ENCODE measurements at regions not wholly inside any gene's neighbourhood (a gene's known extent, or its start where the extent isn't known, plus 50 kb on each side); places are given as distances from the start of the nearest gene placed in this dataset.
"Not testable (repeated sequence)": the region's sequence is repeated elsewhere in the genome, so short reads cannot be mapped to it uniquely, and the experiment has no call there.

GRCh38 chr5:6246820-6247437 lies 131.4 kb downstream of the MED10 start:
- H3K9me3 ChIP-seq: no peaks in the 10 kb centered on the region
- H3K4me1 ChIP-seq: no peaks in the 10 kb centered on the region
- no peaks in the 10 kb centered on the region for H3K36me3 ChIP-seq
- no peaks in the 10 kb centered on the region for H3K27me3 ChIP-seq
- no peak for DNase-seq (ENCODE audit: low spot score)
- no peak for TF ChIP-seq CTCF (IDR thresholded peaks at IDR 0.05)
- H3K4me3 ChIP-seq: no peak overlapping the region
- H3K27ac ChIP-seq: no peak overlapping the region

- no peak overlapping the region for H3K4me3 ChIP-seq
- no peaks in the 10 kb centered on the region for H3K27me3 ChIP-seq
- H3K9me3 ChIP-seq: peaks cover 0 to 14% of the 10 kb centered on the region in 2 donors
- no peaks in the 10 kb centered on the region for H3K4me1 ChIP-seq
- DNase-seq (ENCODE audit: low spot score): no peak
- no peak overlapping the region for H3K27ac ChIP-seq
- no peaks in the 10 kb centered on the region for H3K36me3 ChIP-seq
- TF ChIP-seq CTCF (IDR thresholded peaks at IDR 0.05): no peak
Observed at GRCh38 chr5:6244339-6244714, 134.0 kb downstream of the MED10 start.

GRCh38 chr5:6243706-6244338 lies 134.5 kb downstream of the MED10 start:
- H3K9me3 ChIP-seq: peaks cover 0 to 14% of the 10 kb centered on the region in 2 donors
- no peak for TF ChIP-seq CTCF (IDR thresholded peaks at IDR 0.05)
- no peak overlapping the region for H3K27ac ChIP-seq
- DNase-seq (ENCODE audit: low spot score): no peak
- no peaks in the 10 kb centered on the region for H3K4me1 ChIP-seq
- H3K27me3 ChIP-seq: no peaks in the 10 kb centered on the region
- no peaks in the 10 kb centered on the region for H3K36me3 ChIP-seq
- no peak overlapping the region for H3K4me3 ChIP-seq

DNA sequence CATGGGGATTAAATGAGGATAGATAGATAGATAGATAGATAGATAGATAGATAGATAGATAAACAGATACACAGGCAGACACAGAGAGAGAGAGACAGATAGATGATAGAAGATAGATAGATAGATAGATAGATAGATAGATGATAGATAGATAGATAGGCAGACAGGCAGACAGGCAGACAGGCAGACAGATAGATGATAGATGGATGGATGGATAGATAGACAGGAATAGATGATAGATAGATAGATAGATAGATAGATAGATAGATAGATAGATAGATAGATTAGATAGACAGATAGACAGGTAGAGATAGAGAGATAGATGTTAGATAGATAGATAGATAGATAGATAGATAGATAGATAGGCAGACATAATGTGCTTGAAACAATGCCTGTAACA lies 137.3 kb downstream of the MED10 start:
- H3K4me3 ChIP-seq; H3K27me3 ChIP-seq; H3K4me1 ChIP-seq; H3K36me3 ChIP-seq; DNase-seq (ENCODE audit: low spot score); H3K27ac ChIP-seq: not testable (repeated sequence)
- H3K9me3 ChIP-seq: peaks cover 0 to 14% of the 10 kb centered on the region in 2 donors

DNA sequence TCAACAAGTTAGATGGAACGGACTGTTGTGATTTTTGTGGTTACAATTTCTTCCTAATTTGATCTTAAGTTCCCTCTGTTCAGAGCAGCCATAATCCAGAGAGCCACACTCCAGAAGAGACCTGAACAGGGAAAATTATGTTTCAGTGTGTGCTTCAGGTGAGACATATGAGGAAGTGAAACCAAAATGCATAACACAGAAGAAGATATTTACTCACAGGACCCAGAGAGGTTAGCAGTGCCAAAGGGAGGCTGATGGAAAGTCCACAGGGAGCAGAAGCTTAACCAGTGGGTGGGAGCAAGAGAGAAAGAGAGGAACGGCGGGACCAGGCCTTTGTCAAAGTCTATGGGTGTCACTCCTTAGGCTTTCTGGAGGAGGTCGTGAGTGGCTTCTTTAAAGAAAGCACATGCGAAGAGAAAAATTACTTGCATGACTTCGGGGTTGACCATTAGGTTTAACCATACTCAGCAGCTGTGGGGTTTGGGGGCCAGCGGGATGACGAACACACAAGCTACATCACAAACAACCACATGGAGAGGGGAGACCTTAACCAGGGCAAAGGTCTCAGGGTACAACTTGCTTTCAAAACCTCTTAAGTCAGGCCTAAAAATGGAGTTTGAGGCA lies 141.4 kb downstream of the MED10 start:
- DNase-seq (ENCODE audit: low spot score): no peak

More for the DNA sequence above, 141.4 kb downstream of the MED10 start:
- no peaks in the 10 kb centered on the region for H3K4me1 ChIP-seq
- H3K9me3 ChIP-seq: peaks cover 0 to 14% of the 10 kb centered on the region in 2 donors
- no peaks in the 10 kb centered on the region for H3K36me3 ChIP-seq
- no peak for TF ChIP-seq CTCF (IDR thresholded peaks at IDR 0.05)
- H3K27me3 ChIP-seq: no peaks in the 10 kb centered on the region
- no peak overlapping the region for H3K27ac ChIP-seq
- H3K4me3 ChIP-seq: no peak overlapping the region

Measured in right atrium auricular region (tissue), 2 donors.